Neural cell (in vitro differentiated cells): ENCODE measurements at regions not wholly inside any gene's neighbourhood (a gene's known extent, or its start where the extent isn't known, plus 50 kb on each side); places are given as distances from the start of the nearest gene placed in this dataset.

ENCODE experiments used
- EP300 ChIP-seq: fragments of 450-650 bp; conservative IDR thresholded peaks from 2 replicates; pipeline ENCODE4 v1.6.1; 2014; ENCODE audit warnings: antibody characterized with exemption, mild to moderate bottlenecking, moderate library complexity; ENCODE audit not compliant: poor library complexity, severe bottlenecking
- EZH2 ChIP-seq: fragments of 200-600, 300-800 bp; shearing (Covaris generic), sonication (generic); IDR thresholded peaks from 2 replicates; pipeline ENCODE4 v1.6.1; 2014; ENCODE audit warnings: antibody characterized with exemption, low read length, borderline replicate concordance, mild to moderate bottlenecking; ENCODE audit not compliant: insufficient read depth, poor library complexity, severe bottlenecking
- RAD21 ChIP-seq: fragments of 450-650 bp; conservative IDR thresholded peaks from 2 replicates; pipeline ENCODE4 v1.6.1; 2014; ENCODE audit warnings: antibody characterized with exemption, mild to moderate bottlenecking, moderate library complexity
- SMC3 ChIP-seq: fragments of 450-650 bp; conservative IDR thresholded peaks from 2 replicates; pipeline ENCODE4 v1.6.1; 2014; ENCODE audit warnings: antibody characterized with exemption, mild to moderate bottlenecking, moderate library complexity; ENCODE audit not compliant: poor library complexity
- TAF1 ChIP-seq: IDR thresholded peaks from 2 replicates; pipeline ENCODE4 v1.6.1; 2012; ENCODE audit warnings: low read depth
- TF ChIP-seq, protein P1 (sequence below): fragments of 450-650 bp; IDR thresholded peaks from 2 replicates; pipeline ENCODE4 v1.5.1; 2014; ENCODE audit warnings: antibody characterized with exemption, mild to moderate bottlenecking, moderate library complexity; ENCODE audit not compliant: poor library complexity, severe bottlenecking
- TF ChIP-seq, protein P2 (sequence below): IDR thresholded peaks from 2 replicates; pipeline ENCODE4 v1.6.1; 2012; ENCODE audit warnings: borderline replicate concordance

DNA sequence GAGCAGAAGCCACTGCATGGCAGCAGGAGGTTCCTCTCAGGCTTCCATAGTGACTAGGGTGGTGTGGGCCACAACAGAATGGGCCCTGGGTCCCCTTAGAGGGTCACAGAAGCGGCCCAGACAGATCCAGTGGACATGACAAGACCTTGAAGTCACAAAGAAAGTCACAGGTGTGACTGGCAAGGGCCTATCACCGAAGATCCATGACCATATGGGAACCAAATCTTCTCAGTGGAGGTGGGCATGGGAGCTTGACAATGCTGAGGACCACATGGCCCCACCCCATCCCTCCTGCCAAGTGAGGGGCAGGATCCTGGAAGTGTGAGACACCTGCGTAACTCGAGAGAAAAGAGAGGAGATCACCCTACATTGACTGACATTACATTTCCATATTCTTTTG, 332.4 kb downstream of the MSX2 start:
- TF ChIP-seq RAD21 (no peak), EZH2 (no peak), TAF1 (no peak), EP300 (no peak), SMC3 (no peak)
- TF ChIP-seq, protein P1, sequence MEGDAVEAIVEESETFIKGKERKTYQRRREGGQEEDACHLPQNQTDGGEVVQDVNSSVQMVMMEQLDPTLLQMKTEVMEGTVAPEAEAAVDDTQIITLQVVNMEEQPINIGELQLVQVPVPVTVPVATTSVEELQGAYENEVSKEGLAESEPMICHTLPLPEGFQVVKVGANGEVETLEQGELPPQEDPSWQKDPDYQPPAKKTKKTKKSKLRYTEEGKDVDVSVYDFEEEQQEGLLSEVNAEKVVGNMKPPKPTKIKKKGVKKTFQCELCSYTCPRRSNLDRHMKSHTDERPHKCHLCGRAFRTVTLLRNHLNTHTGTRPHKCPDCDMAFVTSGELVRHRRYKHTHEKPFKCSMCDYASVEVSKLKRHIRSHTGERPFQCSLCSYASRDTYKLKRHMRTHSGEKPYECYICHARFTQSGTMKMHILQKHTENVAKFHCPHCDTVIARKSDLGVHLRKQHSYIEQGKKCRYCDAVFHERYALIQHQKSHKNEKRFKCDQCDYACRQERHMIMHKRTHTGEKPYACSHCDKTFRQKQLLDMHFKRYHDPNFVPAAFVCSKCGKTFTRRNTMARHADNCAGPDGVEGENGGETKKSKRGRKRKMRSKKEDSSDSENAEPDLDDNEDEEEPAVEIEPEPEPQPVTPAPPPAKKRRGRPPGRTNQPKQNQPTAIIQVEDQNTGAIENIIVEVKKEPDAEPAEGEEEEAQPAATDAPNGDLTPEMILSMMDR = no peak
- TF ChIP-seq, protein P2, sequence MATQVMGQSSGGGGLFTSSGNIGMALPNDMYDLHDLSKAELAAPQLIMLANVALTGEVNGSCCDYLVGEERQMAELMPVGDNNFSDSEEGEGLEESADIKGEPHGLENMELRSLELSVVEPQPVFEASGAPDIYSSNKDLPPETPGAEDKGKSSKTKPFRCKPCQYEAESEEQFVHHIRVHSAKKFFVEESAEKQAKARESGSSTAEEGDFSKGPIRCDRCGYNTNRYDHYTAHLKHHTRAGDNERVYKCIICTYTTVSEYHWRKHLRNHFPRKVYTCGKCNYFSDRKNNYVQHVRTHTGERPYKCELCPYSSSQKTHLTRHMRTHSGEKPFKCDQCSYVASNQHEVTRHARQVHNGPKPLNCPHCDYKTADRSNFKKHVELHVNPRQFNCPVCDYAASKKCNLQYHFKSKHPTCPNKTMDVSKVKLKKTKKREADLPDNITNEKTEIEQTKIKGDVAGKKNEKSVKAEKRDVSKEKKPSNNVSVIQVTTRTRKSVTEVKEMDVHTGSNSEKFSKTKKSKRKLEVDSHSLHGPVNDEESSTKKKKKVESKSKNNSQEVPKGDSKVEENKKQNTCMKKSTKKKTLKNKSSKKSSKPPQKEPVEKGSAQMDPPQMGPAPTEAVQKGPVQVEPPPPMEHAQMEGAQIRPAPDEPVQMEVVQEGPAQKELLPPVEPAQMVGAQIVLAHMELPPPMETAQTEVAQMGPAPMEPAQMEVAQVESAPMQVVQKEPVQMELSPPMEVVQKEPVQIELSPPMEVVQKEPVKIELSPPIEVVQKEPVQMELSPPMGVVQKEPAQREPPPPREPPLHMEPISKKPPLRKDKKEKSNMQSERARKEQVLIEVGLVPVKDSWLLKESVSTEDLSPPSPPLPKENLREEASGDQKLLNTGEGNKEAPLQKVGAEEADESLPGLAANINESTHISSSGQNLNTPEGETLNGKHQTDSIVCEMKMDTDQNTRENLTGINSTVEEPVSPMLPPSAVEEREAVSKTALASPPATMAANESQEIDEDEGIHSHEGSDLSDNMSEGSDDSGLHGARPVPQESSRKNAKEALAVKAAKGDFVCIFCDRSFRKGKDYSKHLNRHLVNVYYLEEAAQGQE = no peak
